Calu3 (cell line): ENCODE measurements at regions not wholly inside any gene's neighbourhood (a gene's known extent, or its start where the extent isn't known, plus 50 kb on each side); places are given as distances from the start of the nearest gene placed in this dataset.

Experiments used
- BruUV-seq: library from RNA; stranded (reverse); fragments of 400-500 nt; replicated peaks from 2 replicates; lab custom pipeline; 2021; lab: Mats Ljungman, UMichigan
- CTCF ChIA-PET: fragments of 300-600 bp; sonication (Branson Sonifier 250); formaldehyde crosslinking; loops from one replicate; lab custom pipeline; 2022; ENCODE audit warnings: antibody characterized with exemption; lab: Charles Lee
- DNase-seq: peaks from one replicate; pipeline ENCODE4 v3.0.0; 2022
- H3K27ac Mint-ChIP-seq: one replicate; pipeline ENCODE4 v1.8.0; 2022; ENCODE audit warnings: mixed read lengths; ENCODE audit not compliant: unreplicated experiment
- H3K27me3 Mint-ChIP-seq: one replicate; pipeline ENCODE4 v1.8.0; 2022; ENCODE audit warnings: mixed read lengths; ENCODE audit not compliant: unreplicated experiment
- H3K36me3 Mint-ChIP-seq: one replicate; pipeline ENCODE4 v1.8.0; 2022; ENCODE audit warnings: mild to moderate bottlenecking, moderate library complexity, mixed read lengths; ENCODE audit not compliant: insufficient read depth, unreplicated experiment
- H3K4me1 Mint-ChIP-seq: one replicate; pipeline ENCODE4 v1.8.0; 2022; ENCODE audit warnings: mild to moderate bottlenecking, low read depth, mixed read lengths; ENCODE audit not compliant: unreplicated experiment
- H3K4me3 Mint-ChIP-seq: one replicate; pipeline ENCODE4 v1.8.0; 2022; ENCODE audit warnings: mild to moderate bottlenecking, low read depth, moderate library complexity, mixed read lengths; ENCODE audit not compliant: unreplicated experiment
- H3K9me3 Mint-ChIP-seq: one replicate; pipeline ENCODE4 v1.8.0; 2022; ENCODE audit warnings: low read depth, mixed read lengths; ENCODE audit not compliant: unreplicated experiment
- intact Hi-C: fragments of 100-400 bp; cut with micrococcal nuclease; formaldehyde crosslinking; loops from one replicate; pipeline ENCODE4 v1.10.0; 2022; ENCODE audit not compliant: unreplicated experiment
- TF ChIP-seq, protein P1 (sequence below): fragments of 200-600 bp; IDR thresholded peaks from one replicate; pipeline ENCODE4 v1.8.0; 2022; ENCODE audit warnings: antibody characterized with exemption; ENCODE audit not compliant: unreplicated experiment

DNA sequence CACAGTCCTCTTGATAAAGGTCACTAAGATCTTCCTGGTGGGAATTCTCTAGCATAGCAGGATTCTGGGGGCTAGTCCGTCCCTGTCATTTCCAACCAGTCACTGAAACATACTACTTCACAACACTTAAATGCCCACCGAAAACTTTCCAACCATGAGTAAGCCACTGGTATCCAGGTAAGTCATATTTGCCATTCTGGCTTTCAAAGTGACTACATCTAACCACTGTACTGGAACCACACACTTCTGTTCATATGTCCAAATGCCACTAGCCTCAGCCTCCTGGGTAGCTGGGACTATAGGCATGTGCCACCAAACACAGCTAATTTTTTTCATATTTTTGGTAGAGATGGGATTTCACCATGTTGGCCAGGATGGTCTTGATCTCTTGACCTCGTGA is 64.3 kb upstream of the VANGL1 start:
- H3K36me3 Mint-ChIP-seq, result no peaks in the 10 kb centered on the region
- H3K4me3 Mint-ChIP-seq, result no peak overlapping the region
- CTCF ChIA-PET, result no interaction called here
- H3K27ac Mint-ChIP-seq, result no peak overlapping the region
- intact Hi-C loops, result no loop called here
- no peaks in the 10 kb centered on the region for H3K4me1 Mint-ChIP-seq
- no TSS peak for BruUV-seq
- H3K9me3 Mint-ChIP-seq, result peaks cover 3% of the 10 kb centered on the region
- peaks cover 12% of the 10 kb centered on the region for H3K27me3 Mint-ChIP-seq
- TF ChIP-seq, protein P1, sequence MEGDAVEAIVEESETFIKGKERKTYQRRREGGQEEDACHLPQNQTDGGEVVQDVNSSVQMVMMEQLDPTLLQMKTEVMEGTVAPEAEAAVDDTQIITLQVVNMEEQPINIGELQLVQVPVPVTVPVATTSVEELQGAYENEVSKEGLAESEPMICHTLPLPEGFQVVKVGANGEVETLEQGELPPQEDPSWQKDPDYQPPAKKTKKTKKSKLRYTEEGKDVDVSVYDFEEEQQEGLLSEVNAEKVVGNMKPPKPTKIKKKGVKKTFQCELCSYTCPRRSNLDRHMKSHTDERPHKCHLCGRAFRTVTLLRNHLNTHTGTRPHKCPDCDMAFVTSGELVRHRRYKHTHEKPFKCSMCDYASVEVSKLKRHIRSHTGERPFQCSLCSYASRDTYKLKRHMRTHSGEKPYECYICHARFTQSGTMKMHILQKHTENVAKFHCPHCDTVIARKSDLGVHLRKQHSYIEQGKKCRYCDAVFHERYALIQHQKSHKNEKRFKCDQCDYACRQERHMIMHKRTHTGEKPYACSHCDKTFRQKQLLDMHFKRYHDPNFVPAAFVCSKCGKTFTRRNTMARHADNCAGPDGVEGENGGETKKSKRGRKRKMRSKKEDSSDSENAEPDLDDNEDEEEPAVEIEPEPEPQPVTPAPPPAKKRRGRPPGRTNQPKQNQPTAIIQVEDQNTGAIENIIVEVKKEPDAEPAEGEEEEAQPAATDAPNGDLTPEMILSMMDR, result no peak
- DNase-seq, result no peak

DNA sequence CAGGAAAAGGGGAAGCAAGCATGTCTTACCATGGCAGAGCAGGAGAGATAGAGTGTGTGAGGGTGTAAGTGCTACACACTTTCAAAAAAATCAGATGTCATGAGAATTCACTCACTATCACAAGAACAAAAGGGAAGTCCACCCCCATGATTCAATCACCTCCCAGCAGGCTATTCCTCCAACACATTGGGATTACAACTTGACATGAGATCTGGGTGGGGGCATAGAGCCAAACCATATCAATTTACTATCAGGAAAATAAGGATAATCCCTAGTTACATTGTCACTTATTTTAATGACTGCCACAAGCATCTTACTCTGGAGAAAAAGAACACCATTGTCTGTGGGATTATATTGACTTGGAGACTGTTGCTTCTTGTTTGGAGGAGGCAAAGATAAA is 66.1 kb upstream of the VANGL1 start:
- Mint-ChIP-seq H3K4me1 (no peaks in the 10 kb centered on the region), H3K27ac (no peak overlapping the region), H3K36me3 (no peaks in the 10 kb centered on the region), H3K9me3 (peaks cover 3% of the 10 kb centered on the region), H3K4me3 (no peak overlapping the region), H3K27me3 (no peaks in the 10 kb centered on the region)
- intact Hi-C loops, result no loop called here
- no peak for DNase-seq
- CTCF ChIA-PET, result no interaction called here
- TF ChIP-seq, protein P1, result no peak
- BruUV-seq, result no TSS peak

DNA sequence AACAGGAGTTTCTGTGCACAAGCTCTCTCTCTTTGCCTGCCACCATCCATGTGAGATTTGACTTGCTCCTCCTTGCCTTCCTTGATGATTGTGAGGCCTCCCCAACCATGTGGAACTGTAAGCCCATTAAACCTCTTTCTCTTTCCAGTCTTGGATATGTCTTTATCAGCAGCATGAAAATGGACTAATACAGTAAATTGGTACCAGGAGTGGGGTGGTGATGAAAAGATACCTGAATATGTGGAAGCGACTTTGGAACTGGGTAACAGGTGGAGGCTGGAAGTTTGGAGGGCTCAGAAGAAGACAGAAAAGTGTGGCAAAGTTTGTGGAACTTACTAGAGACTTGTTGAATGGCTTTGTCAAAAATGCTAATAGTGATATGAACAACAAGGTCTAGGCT is 69.1 kb upstream of the VANGL1 start:
- Mint-ChIP-seq H3K4me3 (no peak overlapping the region), H3K27ac (no peak overlapping the region), H3K4me1 (no peaks in the 10 kb centered on the region), H3K36me3 (no peaks in the 10 kb centered on the region), H3K9me3 (peaks cover 7% of the 10 kb centered on the region), H3K27me3 (no peaks in the 10 kb centered on the region)
- intact Hi-C loops, result no loop called here
- CTCF ChIA-PET, result no interaction called here
- BruUV-seq, result no TSS peak
- no peak for DNase-seq
- TF ChIP-seq, protein P1, result no peak

DNA sequence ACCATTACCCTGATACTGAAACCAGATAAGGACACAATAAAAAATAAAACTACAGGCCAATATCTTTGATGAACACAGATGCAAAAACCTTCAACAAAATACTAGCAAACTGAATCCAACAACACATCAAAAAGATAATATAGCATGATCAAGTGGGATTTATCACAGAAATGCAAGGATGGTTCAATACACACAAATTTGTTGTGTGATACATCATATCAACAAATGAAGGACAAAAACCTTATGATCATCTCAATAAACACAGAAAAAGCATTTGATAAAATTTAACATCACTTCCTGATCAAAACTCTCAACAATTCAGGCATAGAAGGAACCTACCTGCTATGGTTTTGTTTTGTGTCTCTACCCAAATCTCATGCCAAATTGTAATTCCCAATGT is 74.3 kb upstream of the VANGL1 start:
- Mint-ChIP-seq H3K27ac (no peak overlapping the region), H3K36me3 (no peaks in the 10 kb centered on the region), H3K27me3 (no peaks in the 10 kb centered on the region), H3K4me3 (no peak overlapping the region), H3K4me1 (no peaks in the 10 kb centered on the region), H3K9me3 (peaks cover 4% of the 10 kb centered on the region)
- intact Hi-C loops, result no loop called here
- CTCF ChIA-PET, result no interaction called here
- BruUV-seq, result no TSS peak
- no peak for DNase-seq
- TF ChIP-seq, protein P1, result no peak

DNA sequence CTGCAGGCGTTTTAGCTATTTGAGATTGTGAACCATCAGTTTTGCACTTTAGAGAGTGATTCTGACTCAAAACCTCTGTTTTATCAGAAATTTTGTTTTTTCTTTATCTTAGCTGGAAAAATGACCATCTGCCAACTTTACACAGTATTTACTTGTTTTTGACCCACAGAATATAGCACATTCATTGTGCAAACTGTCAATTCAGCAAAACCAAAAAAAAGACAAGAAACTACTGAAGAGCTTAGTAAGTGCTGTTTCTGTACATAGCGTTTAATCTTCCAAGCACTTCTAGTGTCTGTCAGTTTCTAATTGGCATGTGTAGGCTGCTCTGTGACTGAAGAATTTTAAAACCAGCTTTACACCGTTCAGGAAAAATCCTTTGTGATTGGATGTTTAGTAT is 76.0 kb upstream of the VANGL1 start:
- TF ChIP-seq, protein P1, result no peak

More for the DNA sequence above, 76.0 kb upstream of the VANGL1 start:
- BruUV-seq, result no TSS peak
- CTCF ChIA-PET, result no interaction called here
- peaks cover 4% of the 10 kb centered on the region for H3K9me3 Mint-ChIP-seq
- H3K27ac Mint-ChIP-seq, result no peak overlapping the region
- no peak overlapping the region for H3K4me3 Mint-ChIP-seq
- no peaks in the 10 kb centered on the region for H3K4me1 Mint-ChIP-seq
- no peaks in the 10 kb centered on the region for H3K27me3 Mint-ChIP-seq
- no peak for DNase-seq
- intact Hi-C loops, result no loop called here
- no peaks in the 10 kb centered on the region for H3K36me3 Mint-ChIP-seq
